HG03354 (cell line): ENCODE measurements at regions not wholly inside any gene's neighbourhood (a gene's known extent, or its start where the extent isn't known, plus 50 kb on each side); places are given as distances from the start of the nearest gene placed in this dataset.

Source experiments
- ATAC-seq: cut with Tn5 transposase; IDR thresholded peaks from one replicate; pipeline ENCODE4 v1.9.1; 2021; ENCODE audit warnings: mild to moderate bottlenecking; ENCODE audit not compliant: unreplicated experiment, poor library complexity, severe bottlenecking

GRCh38 chr14:98114946-98115345, 1157.1 kb downstream of the BCL11B start:
- no peak for ATAC-seq

- no peak for ATAC-seq
These were observed 1153.2 kb downstream of the BCL11B start for GRCh38 chr14:98118749-98119148.

GRCh38 chr14:98119739-98120138, 1152.3 kb downstream of the BCL11B start:
- ATAC-seq = no peak

- no peak for ATAC-seq
These were observed 1151.0 kb downstream of the BCL11B start for GRCh38 chr14:98120831-98121464.

GRCh38 chr14:98122527-98122926, 1149.5 kb downstream of the BCL11B start:
- no peak for ATAC-seq

- no peak for ATAC-seq
These were observed 1141.3 kb downstream of the BCL11B start for GRCh38 chr14:98130691-98131090.

- ATAC-seq = no peak
These were observed 1140.6 kb downstream of the BCL11B start for GRCh38 chr14:98131406-98131805.

- no peak for ATAC-seq
These were observed 1138.2 kb downstream of the BCL11B start for GRCh38 chr14:98133806-98134205.

- no peak for ATAC-seq
These were observed 1135.8 kb downstream of the BCL11B start for GRCh38 chr14:98136012-98136789.

GRCh38 chr14:98137131-98138025, 1134.6 kb downstream of the BCL11B start:
- no peak for ATAC-seq

- ATAC-seq = no peak
These were observed 1133.3 kb downstream of the BCL11B start for GRCh38 chr14:98138666-98139065.

- no peak for ATAC-seq
These were observed 1131.0 kb downstream of the BCL11B start for GRCh38 chr14:98140862-98141530.

GRCh38 chr14:98143566-98143965, 1128.4 kb downstream of the BCL11B start:
- ATAC-seq = no peak

GRCh38 chr14:98144964-98145363, 1127.0 kb downstream of the BCL11B start:
- ATAC-seq = no peak

GRCh38 chr14:98146416-98146815, 1125.6 kb downstream of the BCL11B start:
- ATAC-seq = no peak

GRCh38 chr14:98154254-98154653, 1117.7 kb downstream of the BCL11B start:
- ATAC-seq = no peak

GRCh38 chr14:98156411-98156810, 1115.6 kb downstream of the BCL11B start:
- ATAC-seq = no peak

GRCh38 chr14:98160901-98161300, 1111.1 kb downstream of the BCL11B start:
- no peak for ATAC-seq

GRCh38 chr14:98161356-98161755, 1110.6 kb downstream of the BCL11B start:
- no peak for ATAC-seq
